Left renal pelvis (tissue), 4 donors: ENCODE measurements at regions not wholly inside any gene's neighbourhood (a gene's known extent, or its start where the extent isn't known, plus 50 kb on each side); places are given as distances from the start of the nearest gene placed in this dataset.

Experiments
- DNase-seq, 4 donors: peaks; one replicate each; pipeline ENCODE4 v3.0.0-alpha.2; 2013; ENCODE audit warnings: low read depth in 4 of 4, low spot score in 3 of 4

- DNase-seq: no peak
Observed at GRCh38 chr3:82783194-82783593, 1021.7 kb upstream of the GBE1 start.

- no peak for DNase-seq
Observed at GRCh38 chr3:82773207-82773606, 1011.8 kb upstream of the GBE1 start.

GRCh38 chr3:82764521-82764920, 1003.1 kb upstream of the GBE1 start:
- DNase-seq: no peak

GRCh38 chr3:82761858-82762257, 1000.4 kb upstream of the GBE1 start:
- DNase-seq: no peak

GRCh38 chr3:82745544-82745943, 984.1 kb upstream of the GBE1 start:
- no peak for DNase-seq

- no peak for DNase-seq
Observed at GRCh38 chr3:82743196-82743595, 981.8 kb upstream of the GBE1 start.

- no peak for DNase-seq
Observed at GRCh38 chr3:82741346-82741745, 979.9 kb upstream of the GBE1 start.

GRCh38 chr3:82739390-82739789, 977.9 kb upstream of the GBE1 start:
- DNase-seq: no peak

GRCh38 chr3:82736696-82737277, 975.3 kb upstream of the GBE1 start:
- DNase-seq: no peak

GRCh38 chr3:82715091-82715856, 953.8 kb upstream of the GBE1 start:
- DNase-seq: no peak

- no peak for DNase-seq
Observed at GRCh38 chr3:82707035-82707434, 945.6 kb upstream of the GBE1 start.

GRCh38 chr3:82685761-82686160, 924.3 kb upstream of the GBE1 start:
- DNase-seq: no peak

- DNase-seq: no peak
Observed at GRCh38 chr3:82676356-82677026, 915.0 kb upstream of the GBE1 start.

GRCh38 chr3:82672966-82673365, 911.5 kb upstream of the GBE1 start:
- no peak for DNase-seq

- no peak for DNase-seq
Observed at GRCh38 chr3:82671466-82671865, 910.0 kb upstream of the GBE1 start.

- no peak for DNase-seq
Observed at GRCh38 chr3:82654708-82655107, 893.3 kb upstream of the GBE1 start.

- no peak for DNase-seq
Observed at GRCh38 chr3:82643948-82644347, 882.5 kb upstream of the GBE1 start.

GRCh38 chr3:82641701-82642100, 880.3 kb upstream of the GBE1 start:
- no peak for DNase-seq

GRCh38 chr3:82640254-82640653, 878.8 kb upstream of the GBE1 start:
- no peak for DNase-seq

- no peak for DNase-seq
Observed at GRCh38 chr3:82637574-82637973, 876.1 kb upstream of the GBE1 start.

- no peak for DNase-seq
Observed at GRCh38 chr3:82636177-82636576, 874.7 kb upstream of the GBE1 start.

GRCh38 chr3:82633319-82633718, 871.9 kb upstream of the GBE1 start:
- no peak for DNase-seq
